ENCODE measurements at regions not wholly inside any gene's neighbourhood (a gene's known extent, or its start where the extent isn't known, plus 50 kb on each side); places are given as distances from the start of the nearest gene placed in this dataset.
"Not testable (repeated sequence)": the region's sequence is repeated elsewhere in the genome, so short reads cannot be mapped to it uniquely, and the experiment has no call there.

DNA sequence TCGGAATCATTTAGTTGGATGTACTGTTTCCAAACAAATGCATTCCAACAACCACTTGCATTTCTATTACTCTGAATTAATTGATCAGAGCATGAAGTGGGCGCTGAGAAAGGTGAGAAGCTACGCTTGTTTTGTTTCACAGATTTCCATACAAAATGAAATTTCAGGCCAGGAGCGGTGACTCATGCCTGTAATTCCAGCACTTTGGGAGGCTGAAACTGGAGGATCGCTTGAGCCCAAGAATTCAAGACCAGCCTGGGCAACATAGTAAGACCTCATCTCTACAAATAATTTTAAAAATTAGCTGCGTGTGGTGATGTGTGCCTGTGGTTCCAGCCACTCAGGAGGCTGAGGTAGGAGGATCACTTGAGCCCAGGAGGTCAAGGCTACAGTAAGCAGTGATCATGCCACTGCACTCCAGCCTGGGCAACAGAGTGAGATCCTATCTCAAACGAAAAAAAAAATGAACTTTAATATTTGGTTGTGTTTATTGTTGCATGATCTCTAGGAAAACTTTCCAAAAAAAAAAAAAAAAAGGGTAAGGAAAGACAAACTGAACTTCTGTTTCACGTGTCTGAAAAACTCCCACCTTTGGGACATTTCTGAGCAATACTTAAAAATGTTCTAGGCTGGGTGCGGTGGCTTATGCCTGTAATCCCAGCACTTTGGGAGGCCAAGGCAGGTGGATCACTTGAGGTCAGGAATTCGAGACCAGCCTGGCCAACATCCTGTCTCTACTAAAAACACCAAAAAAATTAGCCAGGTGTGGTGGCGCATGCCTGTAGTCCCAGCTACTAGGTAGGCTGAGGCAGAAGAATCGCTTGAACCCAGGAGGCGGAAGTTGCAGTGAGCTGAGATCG lies 103.1 kb downstream of the TFAP2A start:
- not testable (repeated sequence) for H3K9me3 ChIP-seq (replicated peaks); H3K4me1 ChIP-seq; H3K4me3 ChIP-seq; H3K27ac ChIP-seq; H3K27me3 ChIP-seq; DNase-seq; H3K36me3 ChIP-seq

GRCh38 chr6:10310826-10311225 lies 104.0 kb downstream of the TFAP2A start:
- no peak for DNase-seq
- Histone ChIP-seq H3K27ac (no peak overlapping the region), H3K27me3 (no peaks in the 10 kb centered on the region), H3K4me3 (no peak overlapping the region), H3K4me1 (peaks cover 2% of the 10 kb centered on the region), H3K36me3 (no peaks in the 10 kb centered on the region), H3K9me3 (replicated peaks) (no peaks in the 10 kb centered on the region)

- Histone ChIP-seq H3K9me3 (replicated peaks) (no peaks in the 10 kb centered on the region), H3K27me3 (no peaks in the 10 kb centered on the region), H3K27ac (no peak overlapping the region), H3K4me1 (no peaks in the 10 kb centered on the region), H3K36me3 (no peaks in the 10 kb centered on the region), H3K4me3 (no peak overlapping the region)
- no peak for DNase-seq
Observed at GRCh38 chr6:10310330-10310653, 104.6 kb downstream of the TFAP2A start.

DNA sequence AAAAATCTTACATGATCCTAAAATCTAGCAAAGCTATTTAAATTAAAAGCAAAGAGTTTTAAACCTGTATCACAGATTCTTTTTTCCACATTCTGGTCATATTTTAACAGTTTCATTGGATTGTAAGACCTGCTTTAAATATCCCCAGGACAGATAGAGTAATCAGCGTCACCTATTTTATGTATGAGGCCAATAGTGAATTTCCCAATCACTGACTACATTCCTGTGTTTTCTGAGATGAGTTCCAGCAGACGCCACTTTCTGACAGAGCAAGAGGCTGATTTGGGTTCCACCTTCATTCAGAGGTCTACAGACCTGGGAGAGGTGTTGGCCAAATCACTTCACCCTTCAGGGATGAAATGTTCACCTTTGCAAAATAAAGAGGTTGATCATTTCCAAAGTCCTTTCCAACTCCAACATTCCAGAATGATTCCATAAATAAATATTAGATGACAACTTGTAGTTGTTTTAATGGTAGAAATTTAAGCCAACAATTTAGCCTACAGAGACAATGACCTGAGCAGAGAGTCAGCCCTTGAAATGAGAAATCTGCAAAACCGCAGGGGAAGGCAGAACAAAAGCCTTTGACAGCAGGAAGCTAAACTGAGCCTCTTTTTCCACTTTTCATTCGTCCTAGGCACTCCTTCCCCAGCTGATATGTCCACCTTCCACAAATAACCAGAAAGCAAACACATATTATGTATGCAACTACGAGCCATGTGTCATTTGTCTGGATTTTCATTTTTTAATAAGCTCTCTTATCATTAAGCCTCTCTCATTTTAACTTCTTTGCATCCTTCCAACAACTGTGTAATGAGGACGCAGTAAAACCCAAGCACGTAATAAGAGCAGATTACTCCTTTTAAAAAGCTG lies 105.2 kb downstream of the TFAP2A start:
- no peaks in the 10 kb centered on the region for H3K27me3 ChIP-seq
- no peak for DNase-seq
- no peak overlapping the region for H3K4me3 ChIP-seq
- no peaks in the 10 kb centered on the region for H3K36me3 ChIP-seq
- H3K9me3 ChIP-seq (replicated peaks), result no peaks in the 10 kb centered on the region
- H3K4me1 ChIP-seq, result no peaks in the 10 kb centered on the region
- no peak overlapping the region for H3K27ac ChIP-seq

- no peak for DNase-seq
- Histone ChIP-seq H3K36me3 (no peaks in the 10 kb centered on the region), H3K9me3 (replicated peaks) (no peaks in the 10 kb centered on the region), H3K4me3 (no peak overlapping the region), H3K4me1 (no peaks in the 10 kb centered on the region), H3K27me3 (no peaks in the 10 kb centered on the region), H3K27ac (no peak overlapping the region)
Observed at GRCh38 chr6:10307476-10307875, 107.4 kb downstream of the TFAP2A start.

GRCh38 chr6:10307028-10307427 lies 107.8 kb downstream of the TFAP2A start:
- H3K4me3 ChIP-seq, result no peak overlapping the region
- no peaks in the 10 kb centered on the region for H3K27me3 ChIP-seq
- no peaks in the 10 kb centered on the region for H3K36me3 ChIP-seq
- H3K9me3 ChIP-seq (replicated peaks), result no peaks in the 10 kb centered on the region
- H3K27ac ChIP-seq, result no peak overlapping the region
- no peaks in the 10 kb centered on the region for H3K4me1 ChIP-seq
- no peak for DNase-seq

GRCh38 chr6:10305790-10306415 lies 109.0 kb downstream of the TFAP2A start:
- DNase-seq, result no peak
- Histone ChIP-seq H3K27me3 (no peaks in the 10 kb centered on the region), H3K36me3 (no peaks in the 10 kb centered on the region), H3K4me3 (no peak overlapping the region), H3K4me1 (no peaks in the 10 kb centered on the region), H3K9me3 (replicated peaks) (no peaks in the 10 kb centered on the region), H3K27ac (no peak overlapping the region)

DNA sequence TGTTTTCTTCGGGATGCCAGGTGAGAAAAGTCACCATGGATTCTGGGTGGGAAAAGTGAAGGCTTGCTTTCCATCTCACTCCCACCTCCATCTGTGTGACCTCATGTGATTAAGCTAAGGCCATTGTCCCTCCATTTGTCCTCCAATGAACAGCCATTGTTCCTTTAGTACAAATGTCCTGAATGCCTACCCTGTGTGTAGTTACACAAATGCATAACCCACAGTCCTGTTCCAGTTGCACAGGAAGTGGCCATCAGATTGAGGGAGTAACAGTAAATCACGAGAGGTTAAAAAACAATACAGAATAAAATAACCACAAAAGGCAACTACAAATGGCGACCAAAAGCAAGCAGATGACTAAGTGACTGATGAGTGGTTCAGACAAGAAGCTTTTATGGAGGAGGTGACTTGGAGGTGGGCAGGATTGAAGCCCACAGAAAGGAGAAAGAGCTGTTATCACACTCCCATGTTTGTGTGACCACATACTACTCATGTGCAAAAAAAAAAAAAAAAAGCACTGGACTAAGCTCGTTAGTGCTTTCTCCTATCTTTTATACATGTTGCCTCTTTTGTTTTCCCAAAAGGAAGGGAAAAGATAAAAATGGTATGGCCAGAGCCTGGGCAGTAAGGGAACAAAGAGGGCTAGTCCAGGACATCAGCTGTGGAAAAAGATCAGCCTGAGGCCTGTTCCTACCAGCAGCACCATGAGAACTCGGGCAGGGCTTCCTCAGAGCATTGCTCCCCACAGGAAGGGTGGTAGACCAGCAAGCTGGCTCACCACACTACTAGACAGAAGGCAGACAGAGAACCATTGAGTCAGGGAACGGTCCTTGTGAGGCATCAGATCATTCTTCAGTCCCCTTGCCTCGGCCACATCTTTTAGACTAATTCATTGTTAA lies 111.0 kb downstream of the TFAP2A start:
- no peaks in the 10 kb centered on the region for H3K9me3 ChIP-seq (replicated peaks)
- no peak for DNase-seq
- H3K27me3 ChIP-seq, result no peaks in the 10 kb centered on the region
- no peak overlapping the region for H3K4me3 ChIP-seq
- no peak overlapping the region for H3K27ac ChIP-seq
- H3K4me1 ChIP-seq, result no peaks in the 10 kb centered on the region
- no peaks in the 10 kb centered on the region for H3K36me3 ChIP-seq

GRCh38 chr6:10302566-10303235 lies 112.2 kb downstream of the TFAP2A start:
- Histone ChIP-seq H3K4me1 (no peaks in the 10 kb centered on the region), H3K4me3 (no peak overlapping the region), H3K27ac (no peak overlapping the region), H3K36me3 (no peaks in the 10 kb centered on the region), H3K9me3 (replicated peaks) (no peaks in the 10 kb centered on the region), H3K27me3 (no peaks in the 10 kb centered on the region)
- DNase-seq, result no peak

DNA sequence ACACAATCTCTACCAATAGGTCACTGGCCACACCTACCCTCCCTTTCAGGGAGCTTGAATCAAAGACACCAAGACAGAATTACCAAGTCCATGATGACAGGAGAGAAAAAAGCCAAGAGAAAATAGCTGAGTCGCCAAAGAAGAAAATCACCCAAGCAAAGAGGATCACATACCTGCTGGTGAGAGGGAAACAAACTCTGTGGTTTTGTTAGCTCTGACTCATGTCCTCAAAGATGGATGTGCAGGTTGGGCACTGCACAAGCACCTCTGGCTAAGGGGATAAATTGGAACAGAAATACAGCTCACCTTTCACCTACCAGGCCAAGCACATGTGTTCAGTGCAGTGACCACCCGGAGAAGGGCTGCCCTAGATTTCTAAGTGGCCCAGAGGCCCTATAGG lies 114.8 kb downstream of the TFAP2A start:
- Histone ChIP-seq H3K27ac (no peak overlapping the region), H3K27me3 (no peaks in the 10 kb centered on the region), H3K9me3 (replicated peaks) (no peaks in the 10 kb centered on the region), H3K36me3 (no peaks in the 10 kb centered on the region), H3K4me3 (no peak overlapping the region), H3K4me1 (no peaks in the 10 kb centered on the region)
- no peak for DNase-seq

DNA sequence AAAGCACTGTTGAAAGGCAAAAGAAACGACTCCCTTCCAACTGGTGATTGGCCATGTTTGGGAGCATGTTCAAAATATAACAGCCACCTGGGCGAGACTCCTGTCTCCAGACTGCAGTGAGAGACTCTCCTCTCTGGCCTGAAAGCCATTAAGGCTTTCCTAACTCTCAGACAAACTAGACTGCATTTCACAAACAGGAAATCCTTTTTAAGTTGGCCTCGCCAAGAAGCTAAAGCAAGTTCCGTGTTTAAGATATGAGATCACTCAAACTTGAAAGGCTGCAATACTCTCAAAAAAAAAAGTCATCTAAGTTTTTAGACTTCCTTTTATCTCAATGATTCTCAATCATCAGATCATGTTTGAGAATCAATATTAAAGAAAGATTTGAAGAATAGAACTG lies 117.0 kb downstream of the TFAP2A start:
- DNase-seq, result no peak
- no peaks in the 10 kb centered on the region for H3K27me3 ChIP-seq
- no peak overlapping the region for H3K27ac ChIP-seq
- H3K4me3 ChIP-seq, result no peak overlapping the region
- no peaks in the 10 kb centered on the region for H3K4me1 ChIP-seq
- no peaks in the 10 kb centered on the region for H3K36me3 ChIP-seq
- H3K9me3 ChIP-seq (replicated peaks), result no peaks in the 10 kb centered on the region

GRCh38 chr6:10278746-10279145 lies 136.1 kb downstream of the TFAP2A start:
- DNase-seq, result no peak
- Histone ChIP-seq H3K27me3 (no peaks in the 10 kb centered on the region), H3K9me3 (replicated peaks) (no peaks in the 10 kb centered on the region), H3K36me3 (no peaks in the 10 kb centered on the region), H3K4me1 (no peaks in the 10 kb centered on the region), H3K4me3 (no peak overlapping the region), H3K27ac (no peak overlapping the region)

- no peak for DNase-seq
- Histone ChIP-seq H3K27me3 (no peaks in the 10 kb centered on the region), H3K36me3 (no peaks in the 10 kb centered on the region), H3K4me3 (no peak overlapping the region), H3K9me3 (replicated peaks) (no peaks in the 10 kb centered on the region), H3K27ac (no peak overlapping the region), H3K4me1 (no peaks in the 10 kb centered on the region)
Observed at GRCh38 chr6:10276660-10277287, 138.1 kb downstream of the TFAP2A start.

GRCh38 chr6:10276106-10276505 lies 138.8 kb downstream of the TFAP2A start:
- no peak for DNase-seq
- H3K4me1 ChIP-seq, result no peaks in the 10 kb centered on the region
- H3K27ac ChIP-seq, result no peak overlapping the region
- no peaks in the 10 kb centered on the region for H3K36me3 ChIP-seq
- H3K4me3 ChIP-seq, result no peak overlapping the region
- no peaks in the 10 kb centered on the region for H3K9me3 ChIP-seq (replicated peaks)
- H3K27me3 ChIP-seq, result no peaks in the 10 kb centered on the region
